ENCODE measurements at regions not wholly inside any gene's neighbourhood (a gene's known extent, or its start where the extent isn't known, plus 50 kb on each side); places are given as distances from the start of the nearest gene placed in this dataset.
A peak's percentile ranks its signal among the peaks of the same experiment; 100 is the strongest.

DNA sequence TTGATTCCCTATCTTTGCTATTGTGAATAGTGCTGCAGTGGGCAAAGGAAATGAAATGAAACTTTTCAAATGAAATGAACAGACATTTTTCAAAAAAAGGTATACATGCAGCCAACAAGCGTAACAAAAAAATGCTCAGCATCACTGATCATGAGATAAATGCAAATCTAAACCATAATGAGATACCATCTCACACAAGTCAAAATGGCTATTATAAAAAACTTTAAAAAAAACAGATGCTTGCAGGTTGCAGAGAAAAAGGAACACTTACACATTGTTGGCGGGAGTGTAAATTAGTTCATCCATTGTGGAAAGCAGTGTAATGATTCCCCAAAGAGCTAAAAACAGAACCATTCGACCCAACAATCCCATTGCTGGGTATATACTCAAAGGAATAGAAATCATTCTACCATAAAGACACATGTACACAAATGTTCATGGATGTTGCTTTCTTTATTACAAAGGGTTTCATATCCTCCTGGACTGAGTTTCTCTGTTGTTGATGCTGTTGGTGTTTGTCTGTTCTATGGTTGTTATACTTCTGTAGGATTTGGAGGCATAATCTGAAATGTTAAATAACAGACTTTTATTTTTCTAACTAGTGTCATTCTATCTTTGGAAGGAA is 99.3 kb upstream of the SOX9 start:
- DNase-seq, result no peak

DNA sequence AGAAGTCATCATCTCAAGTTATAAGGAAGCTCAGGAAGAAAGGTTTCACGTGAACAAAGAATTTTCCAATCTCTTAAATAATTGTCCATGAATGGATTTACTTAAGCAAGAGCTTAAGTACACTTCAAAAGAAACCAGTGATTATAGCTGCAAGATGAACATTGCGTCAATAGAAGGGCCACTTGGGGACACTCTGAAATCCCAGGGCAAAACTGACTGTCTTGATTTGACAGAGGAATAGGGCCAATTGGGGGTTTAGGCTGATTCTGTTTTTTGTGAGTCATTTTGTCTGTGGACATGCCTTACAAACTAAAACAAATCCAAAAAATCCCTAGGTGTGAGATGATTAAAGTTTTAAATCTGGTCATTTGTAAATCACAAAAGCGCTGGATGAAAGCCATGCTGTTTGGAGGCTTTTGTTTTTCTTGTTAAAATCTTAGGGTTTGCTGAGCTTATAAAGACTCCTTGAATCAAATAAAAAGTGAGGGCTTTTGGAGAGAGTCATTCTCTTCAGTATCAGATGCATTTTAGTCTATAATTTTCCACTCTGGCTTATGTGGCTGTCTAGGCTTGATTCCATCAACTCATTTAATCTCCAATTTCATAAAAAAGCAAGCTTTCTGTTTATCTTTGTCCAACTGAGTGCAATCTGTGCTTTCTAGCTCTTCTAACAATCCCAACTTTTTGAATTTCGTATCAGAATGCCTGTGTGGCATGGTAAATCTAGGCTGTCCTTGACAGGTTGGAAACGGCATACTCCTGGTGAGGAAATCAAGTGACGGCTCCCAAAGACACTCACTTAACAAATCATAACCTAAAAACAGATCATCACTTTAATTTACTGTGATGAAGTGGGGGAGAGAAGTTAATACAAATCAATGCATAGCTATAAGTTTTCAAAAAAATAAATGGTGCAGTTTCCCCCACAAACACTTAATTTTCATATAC is 98.2 kb upstream of the SOX9 start:
- DNase-seq, result peak; percentile 15

DNA sequence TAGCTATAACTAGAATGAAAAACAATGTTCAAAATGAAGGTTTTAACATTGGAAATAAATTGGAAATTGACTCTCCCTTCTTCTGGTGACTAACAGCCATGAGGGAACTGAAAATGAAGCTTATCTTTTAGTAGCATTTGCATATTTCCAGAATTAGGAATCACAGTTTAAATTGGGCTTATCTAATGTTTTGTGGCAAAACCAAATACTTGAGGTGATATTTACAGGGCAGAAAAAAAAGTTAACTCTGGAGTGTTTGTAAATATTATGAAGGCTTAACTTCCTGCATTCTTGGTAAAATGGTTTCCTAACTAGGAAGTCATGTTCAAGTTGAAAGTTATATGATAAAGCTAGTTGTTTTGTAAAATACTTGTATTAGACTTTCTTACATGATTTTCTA is 96.4 kb upstream of the SOX9 start:
- no peak for DNase-seq

DNA sequence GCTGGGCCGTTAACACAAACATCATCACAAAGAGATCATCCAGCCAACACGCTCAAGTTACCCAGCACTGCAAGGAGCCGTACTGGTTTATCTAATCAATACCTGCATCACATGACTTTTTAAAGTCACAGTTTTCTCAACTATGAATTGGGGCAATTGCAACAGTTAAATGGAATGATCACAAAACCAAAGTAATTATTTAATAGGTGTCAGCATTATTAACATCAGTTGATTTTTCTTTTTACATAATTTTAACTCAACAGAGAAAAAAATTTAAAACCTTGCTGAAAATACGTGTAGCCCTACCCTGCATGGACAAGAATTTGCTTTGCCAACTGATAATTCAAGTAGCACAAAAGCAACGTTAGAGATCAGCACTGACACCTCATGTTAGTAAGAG is 95.7 kb upstream of the SOX9 start:
- no peak for DNase-seq

DNA sequence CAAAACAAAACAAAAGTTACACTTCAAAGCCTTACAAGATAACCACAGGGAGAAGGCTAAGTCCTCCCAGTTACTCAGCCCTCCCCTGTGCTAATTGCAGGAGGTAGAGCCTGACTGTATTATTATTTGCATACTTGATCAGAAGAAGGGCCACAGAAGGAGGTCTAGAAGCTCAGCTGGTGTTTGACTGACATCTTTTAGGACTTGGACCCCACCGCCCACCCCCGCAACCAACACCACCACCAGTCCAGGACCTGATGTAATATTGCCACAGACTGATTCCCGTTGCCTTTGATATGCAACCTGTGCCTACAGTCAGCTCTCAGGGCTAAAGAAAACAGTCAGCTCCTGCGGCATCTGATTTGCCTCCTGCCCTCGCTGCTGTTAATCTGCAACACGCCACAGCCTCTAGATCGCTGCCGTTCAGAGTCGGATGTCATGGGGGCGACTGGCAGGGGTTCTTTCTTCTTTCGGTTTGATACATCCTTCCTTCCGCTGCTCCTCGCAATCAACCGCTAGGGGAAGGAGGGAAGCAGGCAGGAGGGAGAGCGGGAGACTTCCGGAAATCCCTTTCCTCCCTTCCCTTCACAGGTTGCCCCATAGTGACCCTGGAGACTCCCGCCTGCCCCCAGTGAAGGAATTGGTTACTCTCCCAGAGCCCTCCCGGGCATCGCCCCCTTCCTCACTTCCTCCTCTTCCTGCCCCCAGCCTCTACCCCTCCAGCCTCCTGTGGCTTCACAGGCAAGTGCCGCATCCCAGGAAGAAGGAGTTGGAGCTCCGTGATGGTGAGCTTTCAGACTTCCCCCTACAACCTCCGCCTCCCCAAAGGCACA is 90.5 kb upstream of the SOX9 start:
- peak; percentile 52 for DNase-seq

DNA sequence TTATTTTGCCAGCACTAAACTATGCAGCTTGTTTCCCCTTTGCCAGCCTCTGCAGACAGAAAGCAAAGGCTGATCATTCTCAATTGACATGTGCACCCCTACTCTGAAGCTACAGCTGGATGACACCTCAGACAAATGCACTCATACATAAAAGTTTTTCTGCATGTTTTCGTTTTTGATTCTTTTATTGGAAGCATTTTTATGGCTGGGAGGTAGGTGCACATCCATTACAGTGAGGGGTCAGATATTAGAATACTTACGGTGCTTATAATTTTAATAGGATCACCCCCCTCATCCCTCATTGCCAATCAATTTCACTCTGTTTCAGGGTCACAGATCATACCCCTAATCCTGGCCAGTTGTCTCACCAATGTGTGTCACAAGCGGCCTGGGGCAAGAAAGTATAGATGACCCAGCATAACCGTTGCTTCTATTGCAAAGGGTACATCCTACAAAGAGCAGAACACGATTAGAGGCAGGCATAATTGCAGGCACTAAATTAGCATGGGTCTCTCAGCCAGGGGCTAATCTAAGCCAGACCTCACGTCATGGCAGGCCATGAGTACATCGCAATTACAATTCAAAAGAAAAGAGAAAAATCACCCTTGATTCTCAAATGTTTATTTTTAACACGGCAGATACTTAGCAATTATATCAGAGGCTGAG is 89.5 kb upstream of the SOX9 start:
- no peak for DNase-seq

DNA sequence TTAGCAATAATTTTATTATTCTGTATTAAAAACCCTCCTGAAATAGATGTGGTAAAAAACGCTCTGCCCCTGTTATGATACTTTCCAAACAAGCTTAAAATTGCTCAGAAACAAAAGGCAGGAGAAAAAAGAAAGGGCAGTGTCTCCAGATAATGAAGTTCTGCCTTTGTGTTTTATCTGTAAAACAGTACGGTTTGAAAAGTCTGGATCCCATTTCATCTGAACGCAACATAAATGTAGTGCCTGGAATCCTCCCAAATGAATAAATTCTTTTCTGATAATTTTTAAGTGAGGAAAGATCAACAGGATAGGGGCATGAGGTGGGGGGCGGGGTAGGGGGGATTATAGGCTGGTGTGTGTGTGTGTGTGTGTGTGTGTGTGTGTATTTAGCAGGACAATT is 87.5 kb upstream of the SOX9 start:
- no peak for DNase-seq

DNA sequence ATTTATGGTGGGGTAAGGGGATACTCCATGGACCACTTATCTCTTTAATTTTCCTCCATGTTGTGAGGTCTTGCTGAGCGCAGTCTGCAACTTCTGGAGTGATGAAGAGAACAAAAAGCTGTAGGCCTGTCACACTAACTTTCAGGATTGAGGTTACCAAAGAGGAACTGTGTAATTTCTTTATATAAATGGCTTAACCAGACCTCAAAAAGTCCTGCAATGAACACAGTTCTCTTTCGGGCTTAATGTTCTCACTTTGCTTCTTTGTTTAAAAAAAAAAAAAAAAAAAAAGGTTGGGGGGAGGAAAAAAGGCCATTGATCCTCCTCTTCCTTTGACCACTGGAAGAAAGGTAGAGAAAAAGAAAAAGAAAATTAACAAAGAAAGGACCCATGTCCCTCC is 86.8 kb upstream of the SOX9 start:
- no peak for DNase-seq

DNA sequence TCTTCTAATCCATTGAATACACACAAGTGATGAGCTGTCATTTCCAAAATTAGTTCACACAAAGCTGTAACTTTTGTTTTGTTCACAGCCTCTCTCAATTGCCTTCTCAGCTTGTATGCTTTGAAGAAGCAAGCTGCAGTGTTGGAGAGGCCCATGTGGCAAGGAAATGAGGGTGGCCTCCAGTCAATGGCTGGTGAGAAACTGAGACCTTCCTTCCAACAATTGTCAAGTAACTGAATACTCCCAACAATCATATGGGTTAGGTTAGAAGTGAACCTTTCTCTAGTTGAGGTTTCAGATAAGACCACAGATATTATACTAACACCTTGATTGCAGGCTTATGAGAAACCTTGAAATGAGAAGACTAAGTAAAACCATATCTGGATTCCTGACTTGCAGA is 82.4 kb upstream of the SOX9 start:
- DNase-seq, result no peak

DNA sequence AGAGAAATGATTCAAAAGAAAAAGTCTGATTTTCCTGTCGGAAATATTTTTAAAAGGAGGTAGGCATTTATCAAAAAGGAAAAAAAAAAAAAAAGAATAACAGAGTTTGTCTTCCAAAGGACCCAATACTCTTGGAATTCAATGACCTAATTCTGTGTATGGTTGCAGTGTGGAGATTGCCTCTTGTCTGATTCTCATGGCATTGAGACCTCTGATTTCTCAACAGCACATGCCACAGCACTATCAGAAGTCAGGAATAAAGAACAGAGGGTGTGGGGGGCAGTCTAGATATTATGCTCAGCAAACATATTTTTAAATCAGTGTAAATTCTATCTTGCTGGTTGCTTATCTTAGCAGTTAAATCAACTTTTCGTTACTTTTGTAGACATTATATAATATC is 81.3 kb upstream of the SOX9 start:
- DNase-seq, result no peak

DNA sequence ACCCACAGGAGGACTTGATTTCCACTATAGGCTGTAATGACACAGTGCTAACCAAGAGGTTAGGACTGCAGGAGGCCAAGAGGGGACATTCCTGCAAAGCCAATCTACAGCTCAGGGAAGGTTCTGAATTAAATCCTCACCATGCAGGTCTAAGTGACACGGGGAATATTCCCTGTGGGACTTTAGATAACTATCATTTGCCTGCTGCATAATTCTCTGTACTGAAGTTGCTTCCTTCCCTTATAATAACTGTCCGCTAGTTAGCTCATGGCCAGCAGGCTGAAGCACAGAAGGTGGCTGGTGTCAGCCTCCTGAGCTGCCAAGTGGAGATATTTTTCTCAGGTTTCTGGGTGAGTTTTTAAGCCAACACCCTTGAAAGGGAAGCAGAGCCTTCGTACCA is 74.6 kb upstream of the SOX9 start:
- DNase-seq, result no peak

DNA sequence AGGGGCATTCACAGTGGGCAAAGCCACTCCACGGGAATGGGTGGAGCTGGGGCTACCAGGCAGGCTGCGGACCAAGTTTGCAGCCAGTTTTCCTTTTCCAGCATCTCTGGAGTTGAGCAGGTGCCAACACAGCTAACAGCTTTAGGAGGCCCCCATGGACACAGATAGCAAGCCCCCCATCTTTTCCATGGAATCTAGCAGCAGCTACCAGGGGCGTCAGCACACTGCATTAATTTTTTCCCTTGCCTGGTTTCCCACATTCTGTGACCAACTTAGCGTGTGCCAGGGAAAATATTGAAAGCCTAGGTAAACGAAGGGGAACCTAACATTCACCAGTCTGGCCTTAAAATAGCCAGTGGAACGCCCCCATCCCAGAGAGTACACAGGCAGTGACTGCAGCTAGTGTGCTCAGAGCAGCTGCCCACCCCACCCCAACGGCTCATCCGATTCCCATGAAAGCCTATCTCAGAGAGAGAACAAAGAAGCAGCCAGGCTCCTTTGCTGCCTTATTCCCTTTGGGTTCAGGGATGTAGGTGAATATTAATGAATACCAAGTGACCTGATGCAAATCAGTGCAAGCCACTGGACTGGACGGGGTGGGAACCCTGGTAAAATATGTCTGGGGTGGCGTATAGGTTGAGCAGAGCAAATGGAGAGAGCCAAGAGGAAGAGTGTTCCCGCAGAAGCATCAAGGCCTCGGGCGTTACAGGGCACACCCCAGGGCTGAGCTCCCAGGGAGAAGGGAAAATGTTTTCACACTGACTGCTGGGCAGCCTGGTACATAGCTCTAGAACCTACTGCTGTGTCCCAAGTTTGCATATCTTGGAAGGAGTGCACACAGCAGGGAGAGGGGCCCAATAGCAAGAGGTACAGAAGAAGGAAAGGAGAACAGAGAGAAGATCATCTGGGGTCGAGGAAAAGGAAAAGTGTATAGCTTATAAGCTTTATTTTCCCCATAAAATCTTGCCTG is 73.9 kb upstream of the SOX9 start:
- DNase-seq, result no peak

DNA sequence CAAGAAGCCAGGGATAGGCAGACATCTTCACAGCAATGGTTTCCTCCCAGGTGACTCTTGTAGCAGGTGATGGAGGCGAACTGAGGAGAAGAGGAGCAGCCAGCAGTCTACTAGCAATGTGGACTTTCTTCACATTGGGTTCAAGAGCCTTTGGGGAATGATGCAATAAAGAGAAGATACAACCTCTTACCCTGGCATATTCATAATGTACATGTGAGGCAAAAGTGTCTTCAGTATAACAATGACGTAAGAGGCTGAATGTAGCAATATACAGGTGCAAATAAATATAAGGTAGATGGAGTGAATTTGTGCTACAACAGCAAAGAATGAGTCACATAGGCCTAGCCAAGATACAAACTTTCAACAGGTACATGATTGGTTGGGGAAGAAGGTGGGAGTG is 70.9 kb upstream of the SOX9 start:
- DNase-seq, result no peak

DNA sequence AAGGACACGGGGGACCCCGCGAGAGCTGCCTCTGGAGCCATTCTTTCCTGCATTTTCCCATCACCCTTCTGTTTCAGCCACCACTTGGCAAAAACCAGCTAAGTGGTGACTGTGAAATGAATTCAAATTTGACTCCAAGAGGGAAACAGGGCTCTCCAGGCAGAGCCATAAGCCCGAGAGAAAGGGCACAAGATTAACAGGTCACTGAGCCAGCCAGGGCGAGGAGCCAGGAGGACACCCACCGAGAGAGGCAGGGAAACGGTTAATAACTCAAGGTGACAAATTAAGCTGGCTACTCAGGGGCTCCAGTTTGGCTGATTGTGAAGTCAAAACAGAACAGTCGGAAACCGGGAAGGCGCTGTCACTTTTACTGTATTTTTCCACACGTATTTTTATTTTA is 67.8 kb upstream of the SOX9 start:
- DNase-seq, result peak; percentile 7

DNA sequence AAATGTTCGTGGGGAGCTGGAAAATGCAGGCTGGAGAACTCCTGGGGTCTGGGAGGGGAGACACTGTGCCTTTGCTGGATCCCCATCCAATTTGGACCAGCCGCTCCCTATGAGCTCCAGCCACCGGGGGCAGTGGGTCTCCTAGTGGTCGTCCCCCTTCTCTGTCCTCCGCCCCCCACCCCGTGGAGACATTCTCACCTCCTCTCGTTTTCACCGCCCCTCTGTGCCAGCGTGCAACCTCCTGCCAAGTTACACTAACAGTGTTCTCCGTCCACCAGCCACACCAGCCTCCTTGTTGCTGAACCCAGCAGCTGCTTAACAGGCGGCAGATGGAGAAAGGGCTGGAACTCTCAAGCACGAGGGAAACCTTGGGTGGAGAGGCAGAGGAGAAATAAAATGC is 67.4 kb upstream of the SOX9 start:
- DNase-seq, result no peak

DNA sequence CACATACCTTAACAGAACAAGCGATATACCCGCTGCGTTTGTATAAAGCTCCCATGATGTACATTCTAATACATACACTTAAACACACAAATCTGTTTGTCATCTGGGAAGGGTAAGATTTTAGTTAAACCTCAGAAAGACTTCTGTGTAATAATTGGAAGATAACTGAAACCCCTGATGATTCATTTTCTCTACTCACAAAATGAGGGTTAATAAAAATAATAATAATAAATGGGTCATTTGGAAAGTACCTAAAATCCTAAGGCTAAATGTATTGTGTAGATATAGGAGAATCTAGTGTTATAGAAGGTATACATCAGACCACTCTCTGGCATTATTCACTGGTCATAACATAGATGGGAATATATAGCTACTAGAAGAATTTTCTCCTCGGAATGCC is 64.7 kb upstream of the SOX9 start:
- no peak for DNase-seq

DNA sequence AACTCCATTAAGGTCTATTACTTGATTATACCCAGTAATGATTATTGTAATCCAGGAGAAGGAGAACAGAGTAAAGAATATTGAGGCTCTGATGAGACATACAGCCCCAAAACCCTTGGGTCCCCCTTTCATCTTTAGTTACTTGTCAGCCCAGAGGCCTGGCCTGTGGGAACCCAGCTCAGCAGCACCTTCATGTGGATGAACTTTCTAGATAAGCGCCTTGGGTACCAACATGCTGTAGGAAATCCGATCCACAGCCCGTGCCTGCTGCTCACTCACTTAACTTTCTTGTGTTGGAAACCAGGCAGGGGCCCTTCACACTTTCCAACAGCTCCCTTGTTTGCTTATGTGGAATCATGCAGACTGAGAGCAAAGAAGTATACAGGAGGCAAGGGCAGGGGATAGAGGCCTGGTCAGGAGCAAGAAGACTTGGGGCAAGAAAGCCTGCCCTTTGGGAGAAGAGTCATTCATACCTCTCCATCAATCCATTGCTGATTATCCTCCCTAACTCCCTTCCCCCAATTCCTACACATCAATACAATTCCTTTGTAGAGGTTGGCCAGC is 64.0 kb upstream of the SOX9 start:
- no peak for DNase-seq

DNA sequence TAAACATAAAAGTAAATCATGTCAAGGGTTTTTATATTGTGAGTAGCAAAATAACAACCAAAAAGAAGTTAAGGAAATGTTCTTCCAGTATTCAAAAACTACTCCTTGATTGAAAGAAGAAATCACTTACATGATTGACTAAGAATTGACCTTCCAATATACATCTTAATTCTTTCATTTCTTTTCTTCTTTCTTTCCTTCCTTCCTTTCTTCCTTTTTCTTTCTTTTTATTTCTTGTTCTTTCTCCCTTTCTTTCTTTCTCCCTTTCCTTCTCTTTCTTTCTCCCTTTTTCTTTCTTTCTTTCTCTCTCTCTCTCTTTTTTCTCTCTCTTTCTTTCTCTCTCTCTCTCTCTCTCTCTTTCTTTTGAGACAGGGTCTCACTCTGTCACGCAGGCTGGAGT is 60.7 kb upstream of the SOX9 start:
- DNase-seq, result no peak

DNA sequence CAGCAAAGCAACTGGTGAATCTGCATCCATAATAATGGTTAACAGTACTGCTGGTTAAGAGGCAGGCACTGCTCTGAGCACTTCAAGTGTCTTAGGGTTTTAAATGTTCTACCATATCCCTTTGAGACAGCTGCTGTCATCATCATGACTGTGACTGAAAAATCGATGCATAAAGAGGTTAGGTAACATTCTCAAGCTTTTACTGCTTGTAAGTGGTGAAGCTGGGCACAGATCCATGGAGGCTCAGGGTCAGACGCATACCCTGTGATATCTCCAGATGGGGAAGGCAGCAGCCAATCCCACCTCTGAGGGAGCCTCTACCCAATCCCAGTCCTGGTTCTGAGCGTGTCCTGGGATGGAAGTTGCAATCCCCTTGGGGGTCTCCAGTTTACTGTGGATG is 57.6 kb upstream of the SOX9 start:
- DNase-seq, result no peak

DNA sequence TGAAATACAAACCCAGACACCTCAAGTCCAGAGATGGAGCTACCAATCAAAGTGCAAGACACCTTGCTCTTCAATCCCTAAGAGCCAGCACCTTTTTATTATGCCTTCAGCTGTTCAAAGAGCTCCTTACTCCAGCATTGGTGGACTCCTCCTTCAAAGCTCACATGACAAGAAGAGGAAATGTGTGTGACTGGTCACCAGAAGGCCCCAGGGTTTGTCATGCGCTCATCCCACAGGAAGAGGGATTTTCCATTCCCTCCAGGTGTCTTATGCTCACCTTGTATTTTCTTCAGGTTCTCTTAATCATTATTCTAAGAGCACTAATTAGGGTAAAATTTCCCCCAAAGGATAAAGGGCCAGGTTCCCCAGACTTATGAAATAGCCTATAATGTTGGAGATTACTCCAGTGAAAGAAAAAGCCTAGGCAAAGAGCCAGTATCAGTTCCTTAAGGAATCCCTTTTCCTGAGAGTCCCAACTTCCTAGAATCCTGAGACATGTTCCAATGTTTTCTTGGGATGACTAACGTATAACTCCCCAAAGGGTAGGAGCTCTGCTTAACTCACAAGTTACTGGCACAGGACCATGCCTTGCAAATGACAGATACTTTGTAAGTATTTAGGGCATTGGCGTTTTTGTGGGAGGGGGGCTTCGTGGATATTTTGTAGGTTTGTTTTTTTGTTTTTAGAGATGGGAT is 56.9 kb upstream of the SOX9 start:
- peak; percentile 31 for DNase-seq

All from muscle of arm (tissue), 1 donor.